ENCODE measurements at regions not wholly inside any gene's neighbourhood (a gene's known extent, or its start where the extent isn't known, plus 50 kb on each side); places are given as distances from the start of the nearest gene placed in this dataset.

GRCh38 chr10:130393342-130393741 is 257.2 kb downstream of the GLRX3 start:
- no peak for TF ChIP-seq EZH2 (IDR thresholded peaks at IDR 0.05; ENCODE audit: insufficient read depth, poor library complexity, severe bottlenecking)
- no peak for TF ChIP-seq EZH2phosphoT487 (IDR thresholded peaks at IDR 0.05; ENCODE audit: insufficient read depth, low read depth)

Data from GM23248 (cell line).